ENCODE measurements at regions not wholly inside any gene's neighbourhood (a gene's known extent, or its start where the extent isn't known, plus 50 kb on each side); places are given as distances from the start of the nearest gene placed in this dataset.

- Histone ChIP-seq H3K27me3 (replicated peaks; ENCODE audit: control insufficient read depth, insufficient read depth, low read length) (no peaks in the 10 kb centered on the region), H3K4me3 (replicated peaks; ENCODE audit: low read depth, low read length) (no peak overlapping the region), H3K36me3 (ENCODE audit: control insufficient read depth, insufficient read depth, low read length) (peaks cover 10% of the 10 kb centered on the region)
- no peak for DNase-seq (ENCODE audit: extremely low read depth, insufficient read length)
- TF ChIP-seq, protein P1, sequence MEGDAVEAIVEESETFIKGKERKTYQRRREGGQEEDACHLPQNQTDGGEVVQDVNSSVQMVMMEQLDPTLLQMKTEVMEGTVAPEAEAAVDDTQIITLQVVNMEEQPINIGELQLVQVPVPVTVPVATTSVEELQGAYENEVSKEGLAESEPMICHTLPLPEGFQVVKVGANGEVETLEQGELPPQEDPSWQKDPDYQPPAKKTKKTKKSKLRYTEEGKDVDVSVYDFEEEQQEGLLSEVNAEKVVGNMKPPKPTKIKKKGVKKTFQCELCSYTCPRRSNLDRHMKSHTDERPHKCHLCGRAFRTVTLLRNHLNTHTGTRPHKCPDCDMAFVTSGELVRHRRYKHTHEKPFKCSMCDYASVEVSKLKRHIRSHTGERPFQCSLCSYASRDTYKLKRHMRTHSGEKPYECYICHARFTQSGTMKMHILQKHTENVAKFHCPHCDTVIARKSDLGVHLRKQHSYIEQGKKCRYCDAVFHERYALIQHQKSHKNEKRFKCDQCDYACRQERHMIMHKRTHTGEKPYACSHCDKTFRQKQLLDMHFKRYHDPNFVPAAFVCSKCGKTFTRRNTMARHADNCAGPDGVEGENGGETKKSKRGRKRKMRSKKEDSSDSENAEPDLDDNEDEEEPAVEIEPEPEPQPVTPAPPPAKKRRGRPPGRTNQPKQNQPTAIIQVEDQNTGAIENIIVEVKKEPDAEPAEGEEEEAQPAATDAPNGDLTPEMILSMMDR (IDR thresholded peaks at IDR 0.05; ENCODE audit: insufficient read depth, low read length, poor library complexity, severe bottlenecking) = no peak
Measured at GRCh38 chr15:25065876-25066275, 111.1 kb downstream of the SNRPN start.

DNA sequence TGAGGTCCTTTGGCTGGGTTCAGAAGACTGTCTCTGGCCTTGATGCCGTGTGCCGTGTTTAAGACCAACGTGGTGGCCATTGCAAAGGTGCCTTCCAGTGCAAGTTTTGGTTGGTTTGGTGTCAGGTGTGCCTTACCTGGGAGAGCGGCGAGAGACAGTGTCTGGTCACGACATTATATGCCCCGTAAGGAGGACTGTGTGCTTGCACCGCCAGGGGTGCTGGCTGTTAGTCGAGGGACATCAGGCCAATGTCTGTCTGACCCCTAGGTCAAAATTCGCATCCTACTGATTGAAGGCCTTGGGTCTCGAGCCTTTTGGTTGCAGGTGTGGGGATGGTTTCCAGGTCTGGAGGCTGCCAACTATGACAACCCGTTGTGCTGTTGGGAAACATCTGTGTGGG is 111.9 kb downstream of the SNRPN start:
- TF ChIP-seq, protein P1 (IDR thresholded peaks at IDR 0.05; ENCODE audit: insufficient read depth, low read length, poor library complexity, severe bottlenecking) = no peak
- no peaks in the 10 kb centered on the region for H3K27me3 ChIP-seq (replicated peaks; ENCODE audit: control insufficient read depth, insufficient read depth, low read length)
- no peak overlapping the region for H3K4me3 ChIP-seq (replicated peaks; ENCODE audit: low read depth, low read length)
- DNase-seq (ENCODE audit: extremely low read depth, insufficient read length) = no peak
- peaks cover 11% of the 10 kb centered on the region for H3K36me3 ChIP-seq (ENCODE audit: control insufficient read depth, insufficient read depth, low read length)

- H3K36me3 ChIP-seq (ENCODE audit: control insufficient read depth, insufficient read depth, low read length) = peaks cover 10% of the 10 kb centered on the region
Measured at GRCh38 chr15:25067725-25068309, 113.0 kb downstream of the SNRPN start.

DNA sequence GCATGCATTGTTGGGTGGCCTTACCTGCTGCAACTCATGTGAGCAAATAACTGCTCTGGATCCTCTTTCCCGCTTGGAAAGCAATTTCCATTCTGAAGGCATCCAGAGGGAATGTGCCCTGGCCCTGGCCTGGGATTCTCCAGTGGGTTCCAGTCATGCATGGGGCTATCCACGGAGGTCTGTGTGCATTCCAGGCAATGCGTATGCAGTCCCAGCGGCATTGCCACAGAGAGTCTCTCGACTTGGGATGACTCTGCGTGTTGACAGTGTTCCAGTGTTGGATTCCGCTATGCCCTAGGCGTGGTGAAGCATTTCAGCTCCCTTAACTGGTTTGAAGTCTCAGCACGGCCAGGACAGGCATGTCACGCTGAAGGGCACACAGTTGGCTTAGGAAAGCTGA is 113.9 kb downstream of the SNRPN start:
- Histone ChIP-seq H3K27me3 (replicated peaks; ENCODE audit: control insufficient read depth, insufficient read depth, low read length) (no peaks in the 10 kb centered on the region), H3K4me3 (replicated peaks; ENCODE audit: low read depth, low read length) (no peak overlapping the region), H3K36me3 (ENCODE audit: control insufficient read depth, insufficient read depth, low read length) (peaks cover 9% of the 10 kb centered on the region)
- TF ChIP-seq, protein P1 (IDR thresholded peaks at IDR 0.05; ENCODE audit: insufficient read depth, low read length, poor library complexity, severe bottlenecking) = no peak
- no peak for DNase-seq (ENCODE audit: extremely low read depth, insufficient read length)

More at GRCh38 chr15:25067725-25068309, 113.0 kb downstream of the SNRPN start:
- Histone ChIP-seq H3K27me3 (replicated peaks; ENCODE audit: control insufficient read depth, insufficient read depth, low read length) (no peaks in the 10 kb centered on the region), H3K4me3 (replicated peaks; ENCODE audit: low read depth, low read length) (no peak overlapping the region)
- no peak for DNase-seq (ENCODE audit: extremely low read depth, insufficient read length)
- TF ChIP-seq, protein P1 (IDR thresholded peaks at IDR 0.05; ENCODE audit: insufficient read depth, low read length, poor library complexity, severe bottlenecking) = no peak

DNA sequence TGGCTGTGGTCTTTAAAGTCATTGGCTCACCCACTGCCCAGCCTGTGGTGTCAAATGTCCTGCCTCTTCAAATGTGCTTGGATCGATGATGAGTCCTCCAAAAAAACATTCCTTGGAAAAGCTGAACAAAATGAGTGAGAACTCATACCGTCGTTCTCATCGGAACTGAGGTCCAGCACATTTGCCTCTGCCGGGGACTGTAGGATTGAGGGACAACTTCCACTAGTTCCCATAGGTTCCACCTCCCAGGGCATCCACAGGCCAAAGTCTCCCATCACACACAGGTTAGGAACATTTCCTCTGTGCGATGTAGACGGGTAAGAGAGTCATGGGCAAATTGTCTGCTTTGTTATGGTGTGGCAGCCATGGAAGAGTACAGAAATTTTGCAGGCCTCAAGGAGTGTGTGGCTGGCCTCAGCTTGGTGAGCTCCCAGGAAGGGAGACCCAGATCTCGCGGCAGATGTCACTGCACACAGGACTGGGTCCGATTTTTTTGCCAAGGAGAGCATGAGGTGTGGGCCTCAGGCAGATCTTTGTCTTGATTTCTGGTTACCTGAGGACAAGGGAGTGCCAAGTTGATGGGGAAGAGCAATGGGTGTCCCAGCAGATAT is 115.7 kb downstream of the SNRPN start:
- no peak overlapping the region for H3K4me3 ChIP-seq (replicated peaks; ENCODE audit: low read depth, low read length)
- H3K36me3 ChIP-seq (ENCODE audit: control insufficient read depth, insufficient read depth, low read length) = peaks cover 7% of the 10 kb centered on the region
- H3K27me3 ChIP-seq (replicated peaks; ENCODE audit: control insufficient read depth, insufficient read depth, low read length) = no peaks in the 10 kb centered on the region
- no peak for DNase-seq (ENCODE audit: extremely low read depth, insufficient read length)
- TF ChIP-seq, protein P1 (IDR thresholded peaks at IDR 0.05; ENCODE audit: insufficient read depth, low read length, poor library complexity, severe bottlenecking) = no peak

All from GM06990 (cell line).